ENCODE measurements at regions not wholly inside any gene's neighbourhood (a gene's known extent, or its start where the extent isn't known, plus 50 kb on each side); places are given as distances from the start of the nearest gene placed in this dataset.

GRCh38 chr4:11685481-11685880 is 256.8 kb upstream of the HS3ST1 start:
- TF ChIP-seq CTCF (conservative IDR thresholded peaks at IDR 0.05 in 1 of 2, IDR thresholded peaks at IDR 0.05 in 1 of 2; ENCODE audit: extremely low read depth in 1 of 2, insufficient read depth in 1 of 2, low read depth in 1 of 2, low read length in 2 of 2) (no peak), EZH2 (IDR thresholded peaks at IDR 0.05; ENCODE audit: borderline replicate concordance, low read length) (no peak)
